H1 (cell line): ENCODE measurements at regions not wholly inside any gene's neighbourhood (a gene's known extent, or its start where the extent isn't known, plus 50 kb on each side); places are given as distances from the start of the nearest gene placed in this dataset.

Experiments
- CTCF ChIA-PET: fragments of 300-600 bp; sonication (Branson Sonifier 250); formaldehyde crosslinking; loops from one replicate; lab custom pipeline; 2021; ENCODE audit not compliant: partially characterized antibody; lab: Charles Lee
- POLR2A ChIA-PET: fragments of 300-600 bp; sonication (Branson Sonifier 250); formaldehyde crosslinking; loops from one replicate; lab custom pipeline; 2021; ENCODE audit warnings: inconsistent platforms; ENCODE audit not compliant: partially characterized antibody; lab: Charles Lee
- DNase-seq, 2 experiments: peaks; one replicate each; pipeline versions ENCODE4 v3.0.0 to v3.0.0-alpha.2; 2010 to 2022; ENCODE audit warnings: low spot score in 2 of 2, low read depth in 1 of 2, mixed read lengths in 1 of 2
- FAIRE-seq: peaks from 2 replicates; lab custom pipeline; 2011; peaks lifted over from hg19 to GRCh38; lab: Jason Lieb, UNC
- H2AFZ ChIP-seq: 2 replicates; pipeline ENCODE4 v1.8.1; 2012; ENCODE audit warnings: low read length, inconsistent platforms
- H2AK5ac ChIP-seq: 2 replicates; pipeline ENCODE4 v1.6.1; 2013; ENCODE audit warnings: low read depth, low read length
- H2BK120ac ChIP-seq: replicated peaks from 2 replicates; pipeline ENCODE3; 2013; ENCODE audit warnings: low read depth, low read length, inconsistent platforms
- H2BK12ac ChIP-seq: 2 replicates; pipeline ENCODE4 v1.6.1; 2013; ENCODE audit warnings: low read depth, low read length
- H2BK15ac ChIP-seq: 2 replicates; pipeline ENCODE4 v1.6.1; 2013; ENCODE audit warnings: low read length
- H2BK20ac ChIP-seq: 2 replicates; pipeline ENCODE4 v1.6.1; 2013; ENCODE audit warnings: low read length
- H2BK5ac ChIP-seq: 2 replicates; pipeline ENCODE4 v1.6.1; 2013; ENCODE audit warnings: low read depth, low read length
- H3K14ac ChIP-seq: 2 replicates; pipeline ENCODE4 v1.6.1; 2013; ENCODE audit warnings: inconsistent platforms; ENCODE audit not compliant: insufficient read length
- H3K18ac ChIP-seq: 2 replicates; pipeline ENCODE4 v1.6.1; 2013; ENCODE audit warnings: low read length; ENCODE audit errors: extremely low read depth
- H3K23ac ChIP-seq: 2 replicates; pipeline ENCODE4 v1.6.1; 2013; ENCODE audit warnings: inconsistent platforms; ENCODE audit not compliant: insufficient read length
- H3K23me2 ChIP-seq: 2 replicates; pipeline ENCODE4 v1.6.1; 2013; ENCODE audit warnings: low read depth, low read length
- H3K27ac ChIP-seq: 2 replicates; pipeline ENCODE4 v1.6.1; 2011; ENCODE audit warnings: low read depth, low read length, inconsistent platforms
- H3K27me3 ChIP-seq, 4 experiments: replicated peaks in 1 of 4; 1 replicate in 1 of 4; 2 replicates in 3 of 4; pipeline versions ENCODE4 v1.6.1 to v1.8.1; 2011 to 2013; ENCODE audit warnings: low read length in 3 of 4, mild to moderate bottlenecking in 3 of 4, inconsistent platforms in 2 of 4, mixed read lengths in 2 of 4, moderate library complexity in 1 of 4; ENCODE audit not compliant: control insufficient read depth in 3 of 4, insufficient read depth in 3 of 4; ENCODE audit errors: extremely low read depth in 1 of 4
- H3K36me3 ChIP-seq, 4 experiments: 2 replicates each; pipeline versions ENCODE4 v1.6.1 to v1.8.1; 2011 to 2013; ENCODE audit warnings: mild to moderate bottlenecking in 4 of 4, low read length in 3 of 4, moderate library complexity in 2 of 4, control low read depth in 1 of 4, inconsistent platforms in 1 of 4; ENCODE audit not compliant: insufficient read depth in 4 of 4, control insufficient read depth in 2 of 4
- H3K4ac ChIP-seq: replicated peaks from 2 replicates; pipeline ENCODE3; 2013; ENCODE audit warnings: low read length, low read depth, mixed read lengths, inconsistent platforms; ENCODE audit not compliant: insufficient read length
- H3K4me1 ChIP-seq, 4 experiments: replicated peaks in 1 of 4; 1 replicate in 1 of 4; 2 replicates in 3 of 4; pipeline versions ENCODE4 v1.6.1 to v1.8.1; 2011 to 2013; ENCODE audit warnings: low read length in 3 of 4, inconsistent platforms in 2 of 4, mixed read lengths in 1 of 4; ENCODE audit not compliant: insufficient read depth in 4 of 4, control insufficient read depth in 3 of 4
- H3K4me2 ChIP-seq, 2 experiments: 2 replicates each; pipeline versions ENCODE4 v1.6.1 to v1.8.1; 2011 to 2013; ENCODE audit warnings: low read depth in 2 of 2, low read length in 2 of 2, control low read depth in 1 of 2, inconsistent platforms in 1 of 2, mild to moderate bottlenecking in 1 of 2; ENCODE audit not compliant: insufficient read depth in 1 of 2
- H3K4me3 ChIP-seq, 4 experiments: fragments of 200-600, 300-600 bp in 1 of 4; sonication (generic), shearing (Covaris generic), sonication (Bioruptor Twin) in 1 of 4; 2 replicates each; pipeline versions ENCODE4 v1.5.1 to v1.8.1; 2011 to 2016; ENCODE audit warnings: low read length in 4 of 4, low read depth in 3 of 4, control low read depth in 2 of 4, inconsistent platforms in 2 of 4, mild to moderate bottlenecking in 2 of 4, mixed read lengths in 1 of 4, moderate library complexity in 1 of 4; ENCODE audit not compliant: insufficient read depth in 2 of 4; ENCODE audit errors: extremely low read depth in 1 of 4
- H3K56ac ChIP-seq: replicated peaks from 2 replicates; pipeline ENCODE3; 2013; ENCODE audit warnings: low read depth, mild to moderate bottlenecking, mixed read lengths, low read length, inconsistent platforms; ENCODE audit not compliant: insufficient read length
- H3K79me1 ChIP-seq: 2 replicates; pipeline ENCODE4 v1.6.1; 2013; ENCODE audit warnings: low read depth, low read length, control low read depth
- H3K79me2 ChIP-seq, 2 experiments: 2 replicates each; pipeline versions ENCODE4 v1.6.1 to v1.8.1; 2012 to 2013; ENCODE audit warnings: low read length in 2 of 2, mild to moderate bottlenecking in 2 of 2, inconsistent platforms in 1 of 2; ENCODE audit not compliant: insufficient read depth in 2 of 2, control insufficient read depth in 1 of 2
- H3K9ac ChIP-seq, 4 experiments: replicated peaks in 1 of 4; 1 replicate in 1 of 4; 2 replicates in 3 of 4; pipeline versions ENCODE4 v1.6.1 to v1.8.1; 2011 to 2013; ENCODE audit warnings: low read depth in 3 of 4, low read length in 3 of 4, control low read depth in 2 of 4, mild to moderate bottlenecking in 2 of 4, moderate library complexity in 2 of 4, inconsistent platforms in 1 of 4; ENCODE audit errors: extremely low read depth in 1 of 4
- H3K9me3 ChIP-seq, 2 experiments: 2 replicates each; pipeline versions ENCODE4 v1.6.1 to v1.8.1; 2012 to 2013; ENCODE audit warnings: mild to moderate bottlenecking in 2 of 2, moderate library complexity in 2 of 2, control low read depth in 1 of 2, inconsistent platforms in 1 of 2, low read depth in 1 of 2, low read length in 1 of 2, mixed read lengths in 1 of 2; ENCODE audit not compliant: insufficient read depth in 2 of 2
- H4K20me1 ChIP-seq, 2 experiments: replicated peaks in 1 of 2; 2 replicates each; pipeline versions ENCODE3 to v1.8.1; 2011 to 2013; ENCODE audit warnings: inconsistent platforms in 2 of 2, low read length in 2 of 2, mild to moderate bottlenecking in 1 of 2; ENCODE audit not compliant: insufficient read depth in 2 of 2, control insufficient read depth in 1 of 2
- H4K5ac ChIP-seq: 2 replicates; pipeline ENCODE4 v1.6.1; 2013; ENCODE audit warnings: low read length, low read depth, mixed read lengths, inconsistent platforms; ENCODE audit not compliant: insufficient read length
- H4K8ac ChIP-seq: 2 replicates; pipeline ENCODE4 v1.8.0; 2013; ENCODE audit warnings: mild to moderate bottlenecking, moderate library complexity, low read length, inconsistent platforms; ENCODE audit not compliant: insufficient read depth; ENCODE audit errors: extremely low read depth
- H4K91ac ChIP-seq: replicated peaks from 2 replicates; pipeline ENCODE3; 2013; ENCODE audit warnings: low read length, mixed read lengths, inconsistent platforms; ENCODE audit not compliant: insufficient read length
- BCL11A ChIP-seq, 2 experiments: IDR thresholded peaks; one replicate each; pipeline ENCODE4 v1.6.1; 2011; ENCODE audit warnings: low read depth in 2 of 2, low read length in 2 of 2, mild to moderate bottlenecking in 2 of 2
- EZH2 ChIP-seq: fragments of 200-600 bp; sonication (generic); IDR thresholded peaks from 2 replicates; pipeline ENCODE4 v1.7.1; 2012; ENCODE audit warnings: low read depth, mild to moderate bottlenecking, moderate library complexity, low read length, inconsistent platforms; ENCODE audit not compliant: severe bottlenecking
- HDAC2 ChIP-seq, 2 experiments: fragments of 300-600 bp in 1 of 2; sonication (generic) in 1 of 2; IDR thresholded peaks; 2 replicates each; pipeline ENCODE4 v1.6.1; 2011 to 2012; ENCODE audit warnings: low read depth in 2 of 2, low read length in 2 of 2, mild to moderate bottlenecking in 2 of 2, moderate library complexity in 2 of 2, borderline replicate concordance in 1 of 2, inconsistent platforms in 1 of 2
- WGBS, 2 experiments: shearing (Covaris generic) in 1 of 2; methylation state at CpG; one replicate each; pipeline versions ENCODE4 v1.1.6 to v1.1.7; 2013 to 2015; ENCODE audit warnings: low lambda C conversion rate in 2 of 2, mixed read lengths in 2 of 2, inconsistent platforms in 1 of 2, low coverage in 1 of 2, missing lambda C conversion rate in 1 of 2; ENCODE audit not compliant: insufficient replicate concordance in 2 of 2, insufficient coverage in 1 of 2, insufficient read length in 1 of 2; ENCODE audit errors: extremely low coverage in 1 of 2, missing lambda C conversion rate in 1 of 2; 5-methylcytosine and 5-hydroxymethylcytosine counted together

GRCh38 chr13:109427148-109427547, 359.2 kb downstream of the IRS2 start:
- no peak overlapping the region for H3K18ac ChIP-seq
- no peak overlapping the region for H2BK12ac ChIP-seq
- no peaks in the 10 kb centered on the region for H3K23me2 ChIP-seq
- H2BK20ac ChIP-seq: no peak overlapping the region
- FAIRE-seq (no peak), DNase-seq (no peak)
- H4K91ac ChIP-seq: no peak overlapping the region
- H3K79me1 ChIP-seq: no peaks in the 10 kb centered on the region
- no peak overlapping the region for H2AFZ ChIP-seq
- no peak overlapping the region for H4K8ac ChIP-seq
- H3K56ac ChIP-seq: no peak overlapping the region
- no peak overlapping the region for H4K5ac ChIP-seq
- no peak overlapping the region for H3K4me2 ChIP-seq
- H3K14ac ChIP-seq: no peak overlapping the region
- H3K4me3 ChIP-seq: no peak overlapping the region
- H2BK15ac ChIP-seq: no peak overlapping the region
- H2AK5ac ChIP-seq: no peak overlapping the region
- H3K4me1 ChIP-seq: no peaks in the 10 kb centered on the region
- no peaks in the 10 kb centered on the region for H3K79me2 ChIP-seq
- ChIA-PET CTCF (no interaction called here), POLR2A (no interaction called here)
- H3K9ac ChIP-seq: no peak overlapping the region
- H3K27me3 ChIP-seq: no peaks in the 10 kb centered on the region
- H4K20me1 ChIP-seq: no peaks in the 10 kb centered on the region
- no peak overlapping the region for H2BK5ac ChIP-seq
- H3K27ac ChIP-seq: no peak overlapping the region
- no peak overlapping the region for H3K4ac ChIP-seq
- WGBS, 2 experiments: 94% methylated on average over 2 of the region's 2 CpGs; no CpG with 5 or more reads in 1 of the 2 experiments
- H3K36me3 ChIP-seq: no peaks in the 10 kb centered on the region
- peaks cover under 1 to 4% of the 10 kb centered on the region in 2 experiments; a peak in 1 of 4 replicates for H3K9me3 ChIP-seq
- no peak overlapping the region for H3K23ac ChIP-seq
- no peak overlapping the region for H2BK120ac ChIP-seq
- TF ChIP-seq HDAC2 (IDR thresholded peaks at IDR 0.05; ENCODE audit: borderline replicate concordance in 1 of 2, low read depth in 2 of 2, low read length in 2 of 2) (no peak), BCL11A (IDR thresholded peaks at IDR 0.05; ENCODE audit: low read depth in 2 of 2, low read length in 2 of 2) (no peak), EZH2 (no peak)
